ENCODE measurements at regions not wholly inside any gene's neighbourhood (a gene's known extent, or its start where the extent isn't known, plus 50 kb on each side); places are given as distances from the start of the nearest gene placed in this dataset.

DNA sequence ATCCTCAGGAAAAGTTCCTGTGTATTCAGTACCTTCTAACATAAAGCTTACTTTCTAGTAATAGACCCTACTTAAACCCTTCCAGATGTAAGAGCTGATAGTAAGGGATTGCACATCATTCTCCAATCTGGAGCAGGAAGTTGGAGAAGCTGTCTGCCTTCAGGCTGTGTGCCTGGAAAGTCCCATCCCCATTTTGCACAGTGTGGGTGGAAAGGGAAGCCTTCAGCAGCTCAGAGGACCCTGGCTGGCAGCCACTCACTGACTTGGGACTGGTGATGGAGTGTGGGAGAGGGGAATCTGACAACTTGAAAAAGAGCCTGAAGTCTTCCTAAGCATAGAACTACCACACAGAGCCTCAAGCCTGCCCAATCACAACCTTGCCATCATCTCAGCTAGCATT lies 164.1 kb upstream of the ADO start:
- H3K4me3 ChIP-seq (ENCODE audit: low read depth in 1 of 2, low read length in 1 of 2): no peak overlapping the region
- peaks cover 43% of the 10 kb centered on the region in 2 experiments for H3K4me1 ChIP-seq (ENCODE audit: control insufficient read depth in 1 of 2, insufficient read depth in 1 of 2, low read depth in 1 of 2, low read length in 1 of 2)
- no peak overlapping the region for H3K27ac ChIP-seq
- H3K27me3 ChIP-seq: no peaks in the 10 kb centered on the region
- TF ChIP-seq, protein P1, sequence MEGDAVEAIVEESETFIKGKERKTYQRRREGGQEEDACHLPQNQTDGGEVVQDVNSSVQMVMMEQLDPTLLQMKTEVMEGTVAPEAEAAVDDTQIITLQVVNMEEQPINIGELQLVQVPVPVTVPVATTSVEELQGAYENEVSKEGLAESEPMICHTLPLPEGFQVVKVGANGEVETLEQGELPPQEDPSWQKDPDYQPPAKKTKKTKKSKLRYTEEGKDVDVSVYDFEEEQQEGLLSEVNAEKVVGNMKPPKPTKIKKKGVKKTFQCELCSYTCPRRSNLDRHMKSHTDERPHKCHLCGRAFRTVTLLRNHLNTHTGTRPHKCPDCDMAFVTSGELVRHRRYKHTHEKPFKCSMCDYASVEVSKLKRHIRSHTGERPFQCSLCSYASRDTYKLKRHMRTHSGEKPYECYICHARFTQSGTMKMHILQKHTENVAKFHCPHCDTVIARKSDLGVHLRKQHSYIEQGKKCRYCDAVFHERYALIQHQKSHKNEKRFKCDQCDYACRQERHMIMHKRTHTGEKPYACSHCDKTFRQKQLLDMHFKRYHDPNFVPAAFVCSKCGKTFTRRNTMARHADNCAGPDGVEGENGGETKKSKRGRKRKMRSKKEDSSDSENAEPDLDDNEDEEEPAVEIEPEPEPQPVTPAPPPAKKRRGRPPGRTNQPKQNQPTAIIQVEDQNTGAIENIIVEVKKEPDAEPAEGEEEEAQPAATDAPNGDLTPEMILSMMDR (IDR thresholded peaks at IDR 0.05): no peak
- H3K9me3 ChIP-seq: no peaks in the 10 kb centered on the region
- H3K36me3 ChIP-seq: no peaks in the 10 kb centered on the region

DNA sequence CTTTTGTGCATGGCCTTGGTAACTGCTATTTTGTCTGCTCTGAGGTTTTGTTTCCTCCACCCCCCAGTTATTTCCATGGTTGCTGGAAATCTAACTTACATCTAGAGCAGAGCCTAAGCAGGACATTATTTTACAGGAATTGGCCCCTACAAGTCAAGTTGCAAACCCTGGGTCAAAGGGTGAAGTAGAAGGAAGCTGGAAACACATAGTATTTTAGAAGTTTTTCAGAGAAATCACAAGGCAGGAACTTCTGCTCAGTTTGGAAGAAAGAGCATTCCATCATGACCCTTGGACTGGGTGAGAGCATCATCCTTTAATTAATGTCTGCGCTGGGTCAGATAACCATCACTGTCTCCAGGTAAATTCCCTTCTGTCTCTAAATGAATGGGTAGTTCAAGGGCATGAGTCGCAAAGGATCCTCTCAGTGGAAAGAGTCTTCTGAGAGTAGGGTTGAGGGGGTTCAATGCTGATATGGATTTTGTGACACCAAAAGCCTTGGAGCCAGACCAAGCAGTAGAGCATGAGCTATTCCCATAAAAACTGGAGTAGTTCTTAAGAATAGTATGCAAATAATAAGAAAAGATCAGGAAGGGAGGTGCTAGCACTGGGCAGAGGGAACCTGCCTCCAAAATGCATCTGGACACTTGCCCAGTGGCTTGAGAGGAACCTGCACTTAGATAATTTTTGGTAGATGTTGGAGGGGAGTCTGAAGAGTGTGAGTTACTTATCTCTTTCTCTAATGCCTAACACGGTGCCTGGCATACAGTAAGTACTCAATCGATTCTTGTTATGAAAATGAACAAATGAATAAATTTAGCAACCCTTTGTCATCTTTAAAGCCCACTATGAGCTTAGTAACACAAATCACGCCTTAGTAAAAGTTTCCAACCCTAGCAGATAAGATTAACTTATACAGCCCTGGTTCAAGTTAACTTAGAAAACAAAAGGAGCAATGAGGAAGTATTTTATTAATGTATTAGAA lies 160.6 kb upstream of the ADO start:
- Histone ChIP-seq H3K36me3 (no peaks in the 10 kb centered on the region), H3K4me3 (ENCODE audit: low read depth in 1 of 2, low read length in 1 of 2) (no peak overlapping the region), H3K27ac (no peak overlapping the region), H3K9me3 (no peaks in the 10 kb centered on the region), H3K27me3 (no peaks in the 10 kb centered on the region), H3K4me1 (ENCODE audit: control insufficient read depth in 1 of 2, insufficient read depth in 1 of 2, low read depth in 1 of 2, low read length in 1 of 2) (peaks cover 8% of the 10 kb centered on the region in 2 experiments)
- TF ChIP-seq, protein P1 (IDR thresholded peaks at IDR 0.05): no peak

DNA sequence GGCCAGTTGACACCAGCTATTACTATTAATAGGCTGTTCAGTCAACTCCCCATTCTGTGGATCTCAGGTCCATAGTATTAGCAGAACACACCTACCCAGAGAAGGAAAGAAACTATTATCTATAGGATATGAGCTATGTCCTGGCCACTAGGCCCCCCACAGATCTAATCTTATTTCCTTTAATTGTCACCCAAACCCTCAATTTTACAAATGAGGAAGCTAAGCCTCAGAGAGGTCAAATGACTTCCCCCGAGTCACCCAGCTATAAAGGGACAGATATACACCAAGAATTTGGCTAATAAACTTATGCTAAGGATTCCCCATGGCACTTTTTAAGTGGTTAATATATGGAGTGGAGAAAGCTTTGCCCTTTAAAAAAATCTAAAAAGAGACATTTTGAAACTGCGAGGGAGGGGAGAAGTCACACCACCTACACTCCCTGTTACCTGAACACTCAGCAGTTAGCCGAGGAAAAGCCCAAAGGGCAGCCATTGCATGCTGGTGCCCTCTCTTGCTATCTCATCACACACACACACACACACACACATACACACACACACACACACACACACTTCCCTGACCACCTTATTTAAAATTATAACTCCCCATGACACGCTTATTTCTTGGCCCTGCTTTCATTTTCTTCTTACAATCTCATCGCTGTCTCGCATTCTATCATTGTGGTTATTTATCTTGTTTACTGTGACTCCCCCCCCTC lies 157.0 kb upstream of the ADO start:
- Histone ChIP-seq H3K4me3 (ENCODE audit: low read depth in 1 of 2, low read length in 1 of 2) (no peak overlapping the region), H3K4me1 (ENCODE audit: control insufficient read depth in 1 of 2, insufficient read depth in 1 of 2, low read depth in 1 of 2, low read length in 1 of 2) (no peaks in the 10 kb centered on the region), H3K9me3 (no peaks in the 10 kb centered on the region), H3K27me3 (no peaks in the 10 kb centered on the region), H3K36me3 (no peaks in the 10 kb centered on the region), H3K27ac (no peak overlapping the region)
- TF ChIP-seq, protein P1 (IDR thresholded peaks at IDR 0.05): no peak

DNA sequence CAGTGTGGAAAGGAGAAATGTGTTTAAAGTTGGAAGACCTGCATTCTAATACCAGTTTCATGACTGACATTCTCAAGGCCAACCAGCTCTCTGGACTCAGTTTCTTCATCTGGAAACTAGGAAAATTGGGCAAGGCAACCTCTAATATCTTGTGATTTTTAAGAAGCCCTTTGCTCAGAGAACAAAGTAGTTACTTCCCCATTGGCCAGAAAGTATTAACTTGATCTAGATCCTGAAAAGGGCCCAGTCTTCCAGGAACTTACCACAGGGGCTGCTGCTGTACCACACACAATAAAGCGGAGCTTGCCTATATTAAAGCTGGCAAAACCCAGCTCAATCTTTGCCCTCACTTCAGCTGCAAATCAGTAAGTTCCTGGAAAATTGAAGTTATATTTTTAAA lies 155.6 kb upstream of the ADO start:
- Histone ChIP-seq H3K27ac (no peak overlapping the region), H3K27me3 (no peaks in the 10 kb centered on the region), H3K9me3 (no peaks in the 10 kb centered on the region), H3K4me1 (ENCODE audit: control insufficient read depth in 1 of 2, insufficient read depth in 1 of 2, low read depth in 1 of 2, low read length in 1 of 2) (no peaks in the 10 kb centered on the region), H3K4me3 (ENCODE audit: low read depth in 1 of 2, low read length in 1 of 2) (no peak overlapping the region), H3K36me3 (no peaks in the 10 kb centered on the region)
- TF ChIP-seq, protein P1 (IDR thresholded peaks at IDR 0.05): no peak

DNA sequence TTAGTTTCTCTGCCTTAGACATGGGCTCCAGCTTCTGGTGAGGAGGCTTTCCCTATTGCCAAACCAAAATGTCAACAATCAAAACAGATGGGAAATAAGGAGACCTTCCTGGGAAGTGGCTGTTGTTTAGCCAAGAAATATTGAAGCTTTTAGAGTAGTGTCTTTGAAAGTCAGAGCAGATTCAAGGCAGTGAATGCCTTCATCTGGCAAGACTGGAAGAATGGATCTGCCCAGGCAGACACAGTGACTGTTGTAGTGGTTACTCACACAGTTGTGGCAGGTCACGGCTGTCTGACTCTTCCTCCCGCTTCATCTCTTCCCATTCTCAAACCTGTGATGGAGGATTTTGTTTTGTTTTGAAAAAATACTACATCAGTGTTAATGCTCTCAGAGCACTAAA lies 154.1 kb upstream of the ADO start:
- Histone ChIP-seq H3K27ac (no peak overlapping the region), H3K27me3 (no peaks in the 10 kb centered on the region), H3K36me3 (no peaks in the 10 kb centered on the region), H3K9me3 (no peaks in the 10 kb centered on the region), H3K4me1 (ENCODE audit: control insufficient read depth in 1 of 2, insufficient read depth in 1 of 2, low read depth in 1 of 2, low read length in 1 of 2) (no peaks in the 10 kb centered on the region), H3K4me3 (ENCODE audit: low read depth in 1 of 2, low read length in 1 of 2) (no peak overlapping the region)
- TF ChIP-seq, protein P1 (IDR thresholded peaks at IDR 0.05): no peak

Data from neutrophil (primary cell).